Liver (tissue), 3 donors: ENCODE measurements at regions not wholly inside any gene's neighbourhood (a gene's known extent, or its start where the extent isn't known, plus 50 kb on each side); places are given as distances from the start of the nearest gene placed in this dataset.

Experiments
- ATF3 ChIP-seq: IDR thresholded peaks from 2 replicates; pipeline ENCODE4 v1.6.1; 2016; ENCODE audit warnings: antibody characterized with exemption
- GABPA ChIP-seq, 2 donors: IDR thresholded peaks in 1 of 2; conservative IDR thresholded peaks in 1 of 2; 2 replicates each; pipeline ENCODE4 v1.6.1; 2016; ENCODE audit warnings: antibody characterized with exemption in 2 of 2, mild to moderate bottlenecking in 1 of 2, moderate library complexity in 1 of 2
- HNF4G ChIP-seq: IDR thresholded peaks from 2 replicates; pipeline ENCODE4 v1.6.1; 2016; ENCODE audit warnings: antibody characterized with exemption
- JUND ChIP-seq, 2 donors: IDR thresholded peaks; 2 replicates each; pipeline ENCODE4 v1.6.1; 2016; ENCODE audit warnings: antibody characterized with exemption in 2 of 2
- RAD21 ChIP-seq, 2 donors: IDR thresholded peaks; 2 replicates each; pipeline ENCODE4 v1.6.1; 2016; ENCODE audit warnings: antibody characterized with exemption in 2 of 2, mild to moderate bottlenecking in 2 of 2
- TAF1 ChIP-seq: conservative IDR thresholded peaks from 2 replicates; pipeline ENCODE4 v1.6.1; 2016; ENCODE audit warnings: antibody characterized with exemption, mild to moderate bottlenecking
- YY1 ChIP-seq: IDR thresholded peaks from 2 replicates; pipeline ENCODE4 v1.6.1; 2016; ENCODE audit warnings: antibody characterized with exemption, mild to moderate bottlenecking
- TF ChIP-seq, protein P1 (sequence below): fragments of 150-350 bp; IDR thresholded peaks from 2 replicates; pipeline ENCODE4 v1.5.1; 2017; ENCODE audit warnings: improper control_type of control experiment, low read depth, low read length; ENCODE audit not compliant: missing input control
- TF ChIP-seq, protein P2 (sequence below): IDR thresholded peaks from 2 replicates; pipeline ENCODE4 v1.6.1; 2016; ENCODE audit warnings: antibody characterized with exemption
- TF ChIP-seq, protein P3 (sequence below): IDR thresholded peaks from 2 replicates; pipeline ENCODE4 v1.6.1; 2016; ENCODE audit warnings: antibody characterized with exemption, mild to moderate bottlenecking
- TF ChIP-seq, protein P4 (sequence below): IDR thresholded peaks from 2 replicates; pipeline ENCODE4 v1.6.1; 2016; ENCODE audit warnings: antibody characterized with exemption
- donor health status: healthy.
- donor health status: healthy.

DNA sequence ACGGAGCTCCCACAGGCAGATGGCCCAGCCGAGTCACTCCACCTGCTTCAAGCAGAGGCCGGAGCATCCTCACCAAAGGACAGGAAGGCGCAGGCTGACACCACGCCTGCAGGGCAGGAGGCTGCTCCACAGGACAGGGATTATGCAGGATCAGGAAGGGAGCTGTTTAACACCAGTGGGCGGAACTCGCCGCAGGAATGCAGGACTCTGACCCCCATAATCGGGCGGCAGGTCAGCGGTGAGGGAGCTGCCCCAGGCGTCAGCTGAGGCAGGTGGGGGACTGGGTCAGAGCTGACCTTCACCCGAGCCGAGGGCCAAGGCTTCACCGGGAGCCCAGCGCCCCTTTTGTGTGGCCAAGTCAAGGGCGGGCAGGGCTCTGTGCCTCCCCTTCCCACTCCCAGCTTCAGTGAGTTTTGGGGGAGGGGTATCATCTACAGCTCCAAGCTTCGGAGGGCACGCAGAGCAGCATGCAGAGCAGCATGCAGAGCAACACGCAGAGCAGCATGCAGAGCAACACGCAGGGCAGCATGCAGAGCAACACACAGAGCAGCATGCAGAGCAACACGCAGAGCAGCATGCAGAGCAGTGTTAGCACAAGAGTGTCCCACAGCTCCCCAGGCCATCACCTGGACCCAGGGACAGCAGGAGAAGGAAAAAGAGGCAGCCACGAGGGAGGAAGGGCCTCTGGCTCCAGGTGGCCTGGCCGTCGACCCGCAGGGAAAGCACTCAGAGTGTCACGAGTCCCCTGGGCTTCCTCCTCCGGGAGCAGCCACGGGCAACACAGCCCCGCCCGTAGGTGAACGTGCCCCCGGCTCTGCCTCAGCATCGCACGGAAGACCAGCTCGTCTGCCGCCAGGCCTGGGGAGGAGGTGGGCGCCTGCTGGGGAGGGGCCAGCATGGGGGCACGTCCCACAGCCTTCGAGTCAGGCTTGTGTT lies 151.7 kb upstream of the PPP2R2D start:
- TF ChIP-seq, protein P1, sequence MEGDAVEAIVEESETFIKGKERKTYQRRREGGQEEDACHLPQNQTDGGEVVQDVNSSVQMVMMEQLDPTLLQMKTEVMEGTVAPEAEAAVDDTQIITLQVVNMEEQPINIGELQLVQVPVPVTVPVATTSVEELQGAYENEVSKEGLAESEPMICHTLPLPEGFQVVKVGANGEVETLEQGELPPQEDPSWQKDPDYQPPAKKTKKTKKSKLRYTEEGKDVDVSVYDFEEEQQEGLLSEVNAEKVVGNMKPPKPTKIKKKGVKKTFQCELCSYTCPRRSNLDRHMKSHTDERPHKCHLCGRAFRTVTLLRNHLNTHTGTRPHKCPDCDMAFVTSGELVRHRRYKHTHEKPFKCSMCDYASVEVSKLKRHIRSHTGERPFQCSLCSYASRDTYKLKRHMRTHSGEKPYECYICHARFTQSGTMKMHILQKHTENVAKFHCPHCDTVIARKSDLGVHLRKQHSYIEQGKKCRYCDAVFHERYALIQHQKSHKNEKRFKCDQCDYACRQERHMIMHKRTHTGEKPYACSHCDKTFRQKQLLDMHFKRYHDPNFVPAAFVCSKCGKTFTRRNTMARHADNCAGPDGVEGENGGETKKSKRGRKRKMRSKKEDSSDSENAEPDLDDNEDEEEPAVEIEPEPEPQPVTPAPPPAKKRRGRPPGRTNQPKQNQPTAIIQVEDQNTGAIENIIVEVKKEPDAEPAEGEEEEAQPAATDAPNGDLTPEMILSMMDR = no peak
- TF ChIP-seq HNF4G (no peak), JUND (IDR thresholded peaks at IDR 0.05) (no peak), RAD21 (IDR thresholded peaks at IDR 0.05) (no peak), TAF1 (no peak), YY1 (no peak), ATF3 (no peak), GABPA (IDR thresholded peaks at IDR 0.05 in 1 of 2, conservative IDR thresholded peaks at IDR 0.05 in 1 of 2) (no peak)
- TF ChIP-seq, protein P2, sequence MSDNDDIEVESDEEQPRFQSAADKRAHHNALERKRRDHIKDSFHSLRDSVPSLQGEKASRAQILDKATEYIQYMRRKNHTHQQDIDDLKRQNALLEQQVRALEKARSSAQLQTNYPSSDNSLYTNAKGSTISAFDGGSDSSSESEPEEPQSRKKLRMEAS = no peak
- TF ChIP-seq, protein P3, sequence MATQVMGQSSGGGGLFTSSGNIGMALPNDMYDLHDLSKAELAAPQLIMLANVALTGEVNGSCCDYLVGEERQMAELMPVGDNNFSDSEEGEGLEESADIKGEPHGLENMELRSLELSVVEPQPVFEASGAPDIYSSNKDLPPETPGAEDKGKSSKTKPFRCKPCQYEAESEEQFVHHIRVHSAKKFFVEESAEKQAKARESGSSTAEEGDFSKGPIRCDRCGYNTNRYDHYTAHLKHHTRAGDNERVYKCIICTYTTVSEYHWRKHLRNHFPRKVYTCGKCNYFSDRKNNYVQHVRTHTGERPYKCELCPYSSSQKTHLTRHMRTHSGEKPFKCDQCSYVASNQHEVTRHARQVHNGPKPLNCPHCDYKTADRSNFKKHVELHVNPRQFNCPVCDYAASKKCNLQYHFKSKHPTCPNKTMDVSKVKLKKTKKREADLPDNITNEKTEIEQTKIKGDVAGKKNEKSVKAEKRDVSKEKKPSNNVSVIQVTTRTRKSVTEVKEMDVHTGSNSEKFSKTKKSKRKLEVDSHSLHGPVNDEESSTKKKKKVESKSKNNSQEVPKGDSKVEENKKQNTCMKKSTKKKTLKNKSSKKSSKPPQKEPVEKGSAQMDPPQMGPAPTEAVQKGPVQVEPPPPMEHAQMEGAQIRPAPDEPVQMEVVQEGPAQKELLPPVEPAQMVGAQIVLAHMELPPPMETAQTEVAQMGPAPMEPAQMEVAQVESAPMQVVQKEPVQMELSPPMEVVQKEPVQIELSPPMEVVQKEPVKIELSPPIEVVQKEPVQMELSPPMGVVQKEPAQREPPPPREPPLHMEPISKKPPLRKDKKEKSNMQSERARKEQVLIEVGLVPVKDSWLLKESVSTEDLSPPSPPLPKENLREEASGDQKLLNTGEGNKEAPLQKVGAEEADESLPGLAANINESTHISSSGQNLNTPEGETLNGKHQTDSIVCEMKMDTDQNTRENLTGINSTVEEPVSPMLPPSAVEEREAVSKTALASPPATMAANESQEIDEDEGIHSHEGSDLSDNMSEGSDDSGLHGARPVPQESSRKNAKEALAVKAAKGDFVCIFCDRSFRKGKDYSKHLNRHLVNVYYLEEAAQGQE = no peak
- TF ChIP-seq, protein P4, sequence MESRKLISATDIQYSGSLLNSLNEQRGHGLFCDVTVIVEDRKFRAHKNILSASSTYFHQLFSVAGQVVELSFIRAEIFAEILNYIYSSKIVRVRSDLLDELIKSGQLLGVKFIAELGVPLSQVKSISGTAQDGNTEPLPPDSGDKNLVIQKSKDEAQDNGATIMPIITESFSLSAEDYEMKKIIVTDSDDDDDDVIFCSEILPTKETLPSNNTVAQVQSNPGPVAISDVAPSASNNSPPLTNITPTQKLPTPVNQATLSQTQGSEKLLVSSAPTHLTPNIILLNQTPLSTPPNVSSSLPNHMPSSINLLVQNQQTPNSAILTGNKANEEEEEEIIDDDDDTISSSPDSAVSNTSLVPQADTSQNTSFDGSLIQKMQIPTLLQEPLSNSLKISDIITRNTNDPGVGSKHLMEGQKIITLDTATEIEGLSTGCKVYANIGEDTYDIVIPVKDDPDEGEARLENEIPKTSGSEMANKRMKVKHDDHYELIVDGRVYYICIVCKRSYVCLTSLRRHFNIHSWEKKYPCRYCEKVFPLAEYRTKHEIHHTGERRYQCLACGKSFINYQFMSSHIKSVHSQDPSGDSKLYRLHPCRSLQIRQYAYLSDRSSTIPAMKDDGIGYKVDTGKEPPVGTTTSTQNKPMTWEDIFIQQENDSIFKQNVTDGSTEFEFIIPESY = no peak
